C4-2B (cell line): ENCODE measurements at regions not wholly inside any gene's neighbourhood (a gene's known extent, or its start where the extent isn't known, plus 50 kb on each side); places are given as distances from the start of the nearest gene placed in this dataset.

Experiments
- H3K27ac ChIP-seq: fragments of 450-650 bp; 2 replicates; pipeline ENCODE4 v1.5.1; 2017
- CTCF ChIP-seq: fragments of 450-650 bp; conservative IDR thresholded peaks from 2 replicates; pipeline ENCODE4 v1.5.1; 2017; ENCODE audit warnings: mild to moderate bottlenecking
- ZFX ChIP-seq: fragments of 450-650 bp; IDR thresholded peaks from 2 replicates; pipeline ENCODE4 v1.6.1; 2017

- no peak overlapping the region for H3K27ac ChIP-seq
- no peak for TF ChIP-seq CTCF
- TF ChIP-seq ZFX: no peak
These were observed 163.5 kb upstream of the ZNF267 start for GRCh38 chr16:31710134-31710533.

GRCh38 chr16:31710880-31711279 lies 162.7 kb upstream of the ZNF267 start:
- H3K27ac ChIP-seq: no peak overlapping the region
- TF ChIP-seq CTCF (no peak), ZFX (no peak)

GRCh38 chr16:31711344-31711845 lies 162.2 kb upstream of the ZNF267 start:
- no peak; the same call in 1 of the 2 replicates for TF ChIP-seq CTCF
- TF ChIP-seq ZFX: no peak
- no peak overlapping the region for H3K27ac ChIP-seq

- H3K27ac ChIP-seq: no peak overlapping the region
- TF ChIP-seq CTCF (no peak), ZFX (no peak)
These were observed 161.5 kb upstream of the ZNF267 start for GRCh38 chr16:31712064-31712540.

GRCh38 chr16:31713071-31713944 lies 160.3 kb upstream of the ZNF267 start:
- no peak for TF ChIP-seq ZFX
- TF ChIP-seq CTCF: no peak
- H3K27ac ChIP-seq: peak overlapping the region; percentile 90

GRCh38 chr16:31713945-31714902 lies 159.4 kb upstream of the ZNF267 start:
- TF ChIP-seq CTCF (peak; percentile 36), ZFX (no peak)
- peak overlapping the region; percentile 90 for H3K27ac ChIP-seq
